ENCODE measurements at regions not wholly inside any gene's neighbourhood (a gene's known extent, or its start where the extent isn't known, plus 50 kb on each side); places are given as distances from the start of the nearest gene placed in this dataset.

- H3K36me3 ChIP-seq (ENCODE audit: control insufficient read depth in 2 of 4, insufficient read depth in 4 of 4, low read length in 3 of 4), result no peaks in the 10 kb centered on the region
- no peaks in the 10 kb centered on the region for H3K9me3 ChIP-seq (ENCODE audit: insufficient read depth in 2 of 2, low read depth in 1 of 2, low read length in 1 of 2)
- no peak overlapping the region for H4K91ac ChIP-seq (replicated peaks; ENCODE audit: insufficient read length, low read length)
- ChIA-PET CTCF (ENCODE audit: partially characterized antibody) (no interaction called here), POLR2A (ENCODE audit: partially characterized antibody) (no interaction called here)
- H4K20me1 ChIP-seq (replicated peaks in 1 of 2; ENCODE audit: control insufficient read depth in 1 of 2, insufficient read depth in 2 of 2, low read length in 2 of 2), result no peaks in the 10 kb centered on the region
- H3K4me1 ChIP-seq (replicated peaks in 1 of 4; ENCODE audit: control insufficient read depth in 3 of 4, insufficient read depth in 4 of 4, low read length in 3 of 4), result no peaks in the 10 kb centered on the region
- no peak overlapping the region for H4K8ac ChIP-seq (ENCODE audit: extremely low read depth, insufficient read depth, low read length)
- no peak overlapping the region for H2AK5ac ChIP-seq (ENCODE audit: low read depth, low read length)
- H3K23me2 ChIP-seq (ENCODE audit: low read depth, low read length), result no peaks in the 10 kb centered on the region
- TF ChIP-seq CHD2 (IDR thresholded peaks at IDR 0.05; ENCODE audit: low read length) (no peak), CBX5 (IDR thresholded peaks at IDR 0.05; ENCODE audit: low read depth, low read length) (no peak), SAP30 (IDR thresholded peaks at IDR 0.05; ENCODE audit: insufficient read depth, insufficient replicate concordance, low read length) (no peak), RFX5 (IDR thresholded peaks at IDR 0.05; ENCODE audit: borderline replicate concordance, low read depth, low read length) (no peak), CEBPB (IDR thresholded peaks at IDR 0.05; ENCODE audit: low read depth, low read length) (no peak), POLR2AphosphoS5 (IDR thresholded peaks at IDR 0.05; ENCODE audit: low read depth, low read length) (no peak), SP1 (IDR thresholded peaks at IDR 0.05; ENCODE audit: low read depth, low read length) (no peak), RXRA (IDR thresholded peaks at IDR 0.05; ENCODE audit: insufficient read depth, low read depth, low read length) (no peak), POU5F1 (IDR thresholded peaks at IDR 0.05; ENCODE audit: low read depth, low read length) (no peak), SIN3A (conservative IDR thresholded peaks at IDR 0.05 in 1 of 2, IDR thresholded peaks at IDR 0.05 in 1 of 2; ENCODE audit: low read depth in 1 of 2, low read length in 2 of 2) (no peak), TAF7 (optimal IDR thresholded peaks at IDR 0.05; ENCODE audit: borderline replicate concordance, low read depth, low read length) (no peak), SIX5 (IDR thresholded peaks at IDR 0.05; ENCODE audit: low read depth, low read length) (no peak)
- H3K27me3 ChIP-seq (replicated peaks in 1 of 4; ENCODE audit: control insufficient read depth in 3 of 4, extremely low read depth in 1 of 4, insufficient read depth in 3 of 4, low read length in 3 of 4), result no peaks in the 10 kb centered on the region; a peak in 1 of 7 replicates
- H2BK120ac ChIP-seq (replicated peaks; ENCODE audit: low read depth, low read length), result no peak overlapping the region
- no peak overlapping the region for H3K27ac ChIP-seq (ENCODE audit: low read depth, low read length)
- DNase-seq (ENCODE audit: low read depth in 1 of 2, low spot score in 2 of 2) (no peak), FAIRE-seq (no peak)
- H3K79me2 ChIP-seq (ENCODE audit: control insufficient read depth in 1 of 2, insufficient read depth in 2 of 2, low read length in 2 of 2), result no peaks in the 10 kb centered on the region
- H3K18ac ChIP-seq (ENCODE audit: extremely low read depth, low read length), result no peak overlapping the region
- H3K23ac ChIP-seq (ENCODE audit: insufficient read length), result no peak overlapping the region
- no peak overlapping the region for H3K4me2 ChIP-seq (ENCODE audit: insufficient read depth in 1 of 2, low read depth in 2 of 2, low read length in 2 of 2)
- H3K14ac ChIP-seq (ENCODE audit: insufficient read length), result no peak overlapping the region
- 86% methylated on average over 2 of the region's 2 CpGs; no CpG with 5 or more reads in 1 of the 2 experiments for WGBS, 2 experiments (ENCODE audit: extremely low coverage in 1 of 2, insufficient coverage in 1 of 2, insufficient read length in 1 of 2, insufficient replicate concordance in 2 of 2, low coverage in 1 of 2, low lambda C conversion rate in 2 of 2, missing lambda C conversion rate in 1 of 2)
- H2BK5ac ChIP-seq (ENCODE audit: low read depth, low read length), result no peak overlapping the region
- H2BK12ac ChIP-seq (ENCODE audit: low read depth, low read length), result no peak overlapping the region
- H2BK15ac ChIP-seq (ENCODE audit: low read length), result no peak overlapping the region
- H3K56ac ChIP-seq (replicated peaks; ENCODE audit: insufficient read length, low read depth, low read length), result no peak overlapping the region
- H4K5ac ChIP-seq (ENCODE audit: insufficient read length, low read depth, low read length), result no peak overlapping the region
- no peak overlapping the region for H3K4me3 ChIP-seq (ENCODE audit: extremely low read depth in 1 of 4, insufficient read depth in 2 of 4, low read depth in 3 of 4, low read length in 4 of 4)
- H2BK20ac ChIP-seq (ENCODE audit: low read length), result no peak overlapping the region
- no peaks in the 10 kb centered on the region for H3K79me1 ChIP-seq (ENCODE audit: low read depth, low read length)
- H3K9ac ChIP-seq (replicated peaks in 1 of 4; ENCODE audit: extremely low read depth in 1 of 4, low read depth in 3 of 4, low read length in 3 of 4), result no peak overlapping the region
- H3K4ac ChIP-seq (replicated peaks; ENCODE audit: insufficient read length, low read depth, low read length), result no peak overlapping the region
- no peak overlapping the region for H2AFZ ChIP-seq (ENCODE audit: low read length)
Observed at GRCh38 chr9:2958219-2958618, 114.3 kb upstream of the PUM3 start.
